WTC11 (cell line): ENCODE measurements at regions not wholly inside any gene's neighbourhood (a gene's known extent, or its start where the extent isn't known, plus 50 kb on each side); places are given as distances from the start of the nearest gene placed in this dataset.

ENCODE experiments used
- ATF3 ChIP-seq: sonication (generic); formaldehyde crosslinking; conservative IDR thresholded peaks from 2 replicates; pipeline ENCODE4 v1.8.1; 2022; ENCODE audit warnings: mild to moderate bottlenecking, missing genetic modification reagents
- CTCF ChIP-seq: fragments of 200-600 bp; IDR thresholded peaks from 2 replicates; pipeline ENCODE4 v1.8.0; 2022; ENCODE audit warnings: antibody characterized with exemption
- KAT7 ChIP-seq: sonication (generic); formaldehyde crosslinking; IDR thresholded peaks from 2 replicates; pipeline ENCODE4 v1.8.1; 2023; ENCODE audit warnings: missing genetic modification reagents, mild to moderate bottlenecking, borderline replicate concordance
- MAX ChIP-seq: sonication (generic); formaldehyde crosslinking; IDR thresholded peaks from 2 replicates; pipeline ENCODE4 v1.8.0; 2022; ENCODE audit warnings: mild to moderate bottlenecking, missing genetic modification reagents
- OVOL2 ChIP-seq: fragments of 250-450 bp; sonication (Bioruptor Pico); IDR thresholded peaks from 2 replicates; pipeline ENCODE4 v1.9.0; 2021; ENCODE audit warnings: mild to moderate bottlenecking, borderline replicate concordance
- SMAD3 ChIP-seq: sonication (generic); formaldehyde crosslinking; IDR thresholded peaks from 2 replicates; pipeline ENCODE4 v1.8.0; 2022; ENCODE audit warnings: missing genetic modification reagents, mild to moderate bottlenecking, borderline replicate concordance
- ZNF423 ChIP-seq: fragments of 250-450 bp; sonication (Bioruptor Pico); IDR thresholded peaks from 2 replicates; pipeline ENCODE4 v2.1.2; 2022; ENCODE audit warnings: mild to moderate bottlenecking, moderate library complexity

- TF ChIP-seq CTCF (no peak), ATF3 (CRISPR knock-in tag) (no peak), SMAD3 (no peak), MAX (CRISPR knock-in tag) (no peak), KAT7 (CRISPR knock-in tag) (no peak), ZNF423 (CRISPR knock-in tag) (no peak), OVOL2 (CRISPR knock-in tag) (no peak)
These were observed 148.0 kb upstream of the G2E3 start for GRCh38 chr14:30410986-30411385.
